A549 (cell line): ENCODE measurements at regions not wholly inside any gene's neighbourhood (a gene's known extent, or its start where the extent isn't known, plus 50 kb on each side); places are given as distances from the start of the nearest gene placed in this dataset.

Source experiments
- ATAC-seq, 2 experiments: fragments of 200-7000 bp in 1 of 2; fragments of >200 bp in 1 of 2; cut with Nextera tagmentation in 1 of 2; cut with Tn5 transposase in 1 of 2; 3 replicates each; pipeline versions ENCODE4 v1.8.0 to v1.9.1; 2018 to 2020; ENCODE audit warnings: mild to moderate bottlenecking in 1 of 2, moderate library complexity in 1 of 2
- CTCF ChIA-PET: fragments of 300-600 bp; sonication (Branson Sonifier 250); formaldehyde crosslinking; extraction: SDS; loops from one replicate; lab custom pipeline; 2021; ENCODE audit warnings: antibody characterized with exemption, inconsistent platforms; lab: Yijun Ruan, JAX
- POLR2A ChIA-PET: fragments of 350-600 bp; formaldehyde crosslinking; extraction: SDS; loops from one replicate; lab custom pipeline; 2021; ENCODE audit warnings: antibody characterized with exemption, inconsistent platforms; lab: Yijun Ruan, JAX
- DNase-seq, 2 experiments: peaks; one replicate each; pipeline versions ENCODE4 v3.0.0 to v3.0.0-alpha.2; 2011 to 2016; ENCODE audit warnings: low read depth in 1 of 2, low spot score in 1 of 2
- FAIRE-seq: peaks from 2 replicates; lab custom pipeline; 2011; peaks lifted over from hg19 to GRCh38; lab: Jason Lieb, UNC
- H3K27ac ChIP-seq, 2 experiments: fragments of >200 bp; sonication (Bioruptor Twin); formaldehyde crosslinking; 3 replicates each; pipeline ENCODE4 v1.5.1; 2016 to 2017
- H3K4me1 ChIP-seq: fragments of >200 bp; sonication (Bioruptor Twin); formaldehyde crosslinking; 3 replicates; pipeline ENCODE4 v1.6.1; 2016
- H3K4me2 ChIP-seq: fragments of >200 bp; sonication (Bioruptor Twin); formaldehyde crosslinking; 3 replicates; pipeline ENCODE4 v1.6.1; 2016
- H3K4me3 ChIP-seq: fragments of >200 bp; sonication (Bioruptor Twin); formaldehyde crosslinking; 3 replicates; pipeline ENCODE4 v1.5.1; 2016
- H3K9me3 ChIP-seq: fragments of >200 bp; sonication (Bioruptor Twin); formaldehyde crosslinking; 3 replicates; pipeline ENCODE4 v1.6.1; 2016
- CEBPB ChIP-seq, 2 experiments: fragments of >200 bp in 1 of 2; sonication (Bioruptor Twin) in 1 of 2; formaldehyde crosslinking in 1 of 2; IDR thresholded peaks; 2 replicates each; pipeline ENCODE4 v1.6.1; 2012 to 2016
- EP300 ChIP-seq, 2 experiments: fragments of >200 bp; sonication (Bioruptor Twin); formaldehyde crosslinking; IDR thresholded peaks; 2 replicates in 1 of 2; 3 replicates in 1 of 2; pipeline ENCODE4 v1.6.1; 2016 to 2017
- FOSB ChIP-seq: fragments of 250-450 bp; sonication (Bioruptor Pico); IDR thresholded peaks from 2 replicates; pipeline ENCODE4 v1.5.0; 2020; ENCODE audit warnings: mild to moderate bottlenecking, moderate library complexity
- FOSL2 ChIP-seq, 2 experiments: fragments of 450-650 bp in 1 of 2; fragments of >200 bp in 1 of 2; sonication (Bioruptor Twin) in 1 of 2; formaldehyde crosslinking; IDR thresholded peaks; 2 replicates each; pipeline versions ENCODE4 v1.5.0 to v1.6.1; 2016 to 2020; ENCODE audit warnings: mild to moderate bottlenecking in 1 of 2, moderate library complexity in 1 of 2
- GATA3 ChIP-seq: IDR thresholded peaks from 2 replicates; pipeline ENCODE4 v1.6.1; 2012; ENCODE audit warnings: borderline replicate concordance
- HOXA7 ChIP-seq: fragments of 250-450 bp; sonication (Bioruptor Pico); IDR thresholded peaks from 2 replicates; pipeline ENCODE4 v1.5.0; 2020; ENCODE audit warnings: mild to moderate bottlenecking, moderate library complexity
- HOXB13 ChIP-seq: fragments of 250-450 bp; sonication (Bioruptor Pico); IDR thresholded peaks from 2 replicates; pipeline ENCODE4 v1.5.0; 2020; ENCODE audit warnings: low read depth, mild to moderate bottlenecking, moderate library complexity
- JUNB ChIP-seq: fragments of >200 bp; sonication (Bioruptor Twin); formaldehyde crosslinking; IDR thresholded peaks from 2 replicates; pipeline ENCODE4 v1.6.1; 2016
- RARB ChIP-seq: fragments of 250-450 bp; sonication (Bioruptor Pico); IDR thresholded peaks from 2 replicates; pipeline ENCODE4 v1.8.0; 2021; ENCODE audit warnings: mild to moderate bottlenecking, moderate library complexity
- SMC3 ChIP-seq: fragments of >200 bp; sonication (Bioruptor Twin); formaldehyde crosslinking; IDR thresholded peaks from 3 replicates; pipeline ENCODE4 v1.6.1; 2018; ENCODE audit warnings: inconsistent platforms
- TP53 ChIP-seq: fragments of 250-450 bp; sonication (Bioruptor Pico); IDR thresholded peaks from 2 replicates; pipeline ENCODE4 v1.5.0; 2021; ENCODE audit warnings: mild to moderate bottlenecking, moderate library complexity
- ZNF302 ChIP-seq: fragments of 250-450 bp; sonication (Bioruptor Pico); IDR thresholded peaks from 2 replicates; pipeline ENCODE4 v1.9.0; 2021; ENCODE audit warnings: inconsistent platforms, mild to moderate bottlenecking, moderate library complexity
- WGBS: methylation state at CpG from one replicate; pipeline ENCODE4 v1.1.6; 2017; ENCODE audit errors: missing lambda C conversion rate; 5-methylcytosine and 5-hydroxymethylcytosine counted together
- TF ChIP-seq, protein P1 (sequence below): fragments of 250-450 bp; sonication (Bioruptor Pico); IDR thresholded peaks from 2 replicates; pipeline ENCODE4 v1.5.0; 2021; ENCODE audit warnings: mild to moderate bottlenecking, moderate library complexity, borderline replicate concordance
- TF ChIP-seq, protein P2 (sequence below): IDR thresholded peaks from 2 replicates; pipeline ENCODE4 v1.6.1; 2012; ENCODE audit warnings: low read depth, borderline replicate concordance
- TF ChIP-seq, protein P3 (sequence below): fragments of >200 bp; sonication (Bioruptor Twin); formaldehyde crosslinking; IDR thresholded peaks from 3 replicates; pipeline ENCODE4 v1.6.1; 2016
- TF ChIP-seq, protein P4 (sequence below): IDR thresholded peaks from 2 replicates; pipeline ENCODE4 v1.6.1; 2012
- TF ChIP-seq, protein P5 (sequence below): fragments of 250-450 bp; sonication (Bioruptor Pico); IDR thresholded peaks from 2 replicates; pipeline ENCODE4 v1.5.0; 2020; ENCODE audit warnings: low read depth, mild to moderate bottlenecking, moderate library complexity

DNA sequence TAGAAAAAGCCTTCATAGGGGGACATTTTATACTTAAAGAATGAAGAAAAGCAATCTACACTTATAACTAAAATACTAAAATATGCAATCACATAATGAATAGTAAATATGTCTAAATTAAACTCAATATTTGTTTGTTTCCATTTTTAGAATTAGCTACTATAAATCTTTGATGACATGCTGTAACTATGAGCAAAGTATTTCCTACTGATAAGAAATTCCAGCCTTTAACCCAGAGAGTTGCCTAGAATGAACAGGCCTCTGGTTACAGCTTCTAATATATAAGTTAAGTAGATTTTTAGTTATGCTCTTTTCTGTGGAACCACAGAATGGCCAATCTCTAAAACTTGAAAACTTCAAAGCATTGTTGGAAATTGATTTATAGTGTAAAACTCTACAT is 1465.6 kb upstream of the ZEB2 start:
- Histone ChIP-seq H3K4me3 (no peak overlapping the region), H3K9me3 (no peaks in the 10 kb centered on the region), H3K4me2 (no peak overlapping the region), H3K4me1 (peaks cover 9% of the 10 kb centered on the region; the same call in 2 of the 3 replicates), H3K27ac (no peak overlapping the region)
- ChIA-PET POLR2A (no interaction called here), CTCF (no interaction called here)
- DNase-seq = no peak
- no peak for TF ChIP-seq SMC3
- TF ChIP-seq, protein P1, sequence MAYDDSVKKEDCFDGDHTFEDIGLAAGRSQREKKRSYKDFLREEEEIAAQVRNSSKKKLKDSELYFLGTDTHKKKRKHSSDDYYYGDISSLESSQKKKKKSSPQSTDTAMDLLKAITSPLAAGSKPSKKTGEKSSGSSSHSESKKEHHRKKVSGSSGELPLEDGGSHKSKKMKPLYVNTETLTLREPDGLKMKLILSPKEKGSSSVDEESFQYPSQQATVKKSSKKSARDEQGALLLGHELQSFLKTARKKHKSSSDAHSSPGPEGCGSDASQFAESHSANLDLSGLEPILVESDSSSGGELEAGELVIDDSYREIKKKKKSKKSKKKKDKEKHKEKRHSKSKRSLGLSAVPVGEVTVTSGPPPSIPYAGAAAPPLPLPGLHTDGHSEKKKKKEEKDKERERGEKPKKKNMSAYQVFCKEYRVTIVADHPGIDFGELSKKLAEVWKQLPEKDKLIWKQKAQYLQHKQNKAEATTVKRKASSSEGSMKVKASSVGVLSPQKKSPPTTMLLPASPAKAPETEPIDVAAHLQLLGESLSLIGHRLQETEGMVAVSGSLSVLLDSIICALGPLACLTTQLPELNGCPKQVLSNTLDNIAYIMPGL (CRISPR knock-in tag) = no peak
- TF ChIP-seq RARB (CRISPR knock-in tag) = no peak
- no peak for TF ChIP-seq CEBPB (IDR thresholded peaks at IDR 0.05)
- no peak for TF ChIP-seq FOSB
- TF ChIP-seq HOXB13 (CRISPR knock-in tag) = no peak
- no peak for TF ChIP-seq TP53 (CRISPR knock-in tag)
- TF ChIP-seq, protein P2, sequence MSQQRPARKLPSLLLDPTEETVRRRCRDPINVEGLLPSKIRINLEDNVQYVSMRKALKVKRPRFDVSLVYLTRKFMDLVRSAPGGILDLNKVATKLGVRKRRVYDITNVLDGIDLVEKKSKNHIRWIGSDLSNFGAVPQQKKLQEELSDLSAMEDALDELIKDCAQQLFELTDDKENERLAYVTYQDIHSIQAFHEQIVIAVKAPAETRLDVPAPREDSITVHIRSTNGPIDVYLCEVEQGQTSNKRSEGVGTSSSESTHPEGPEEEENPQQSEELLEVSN = no peak
- FAIRE-seq = no peak
- ATAC-seq = no peak

DNA sequence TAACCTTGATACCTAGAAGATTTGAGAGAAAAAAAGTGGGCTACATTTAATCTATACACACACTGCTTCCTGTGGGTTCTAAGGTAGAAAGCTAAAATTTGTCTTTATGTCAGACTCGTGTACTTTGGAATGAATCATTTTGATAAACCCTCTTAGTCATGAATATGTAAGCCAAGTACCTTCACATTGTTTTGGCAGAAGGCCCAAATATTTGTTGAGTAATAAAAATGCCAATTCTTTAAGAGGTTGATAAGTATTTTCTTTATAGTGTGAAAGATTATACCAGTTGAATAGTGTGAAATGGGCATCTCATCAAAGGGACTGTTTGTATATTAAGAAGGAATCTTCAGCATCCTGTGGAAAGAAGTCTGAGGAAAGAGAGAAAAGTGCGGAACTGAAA is 1464.7 kb upstream of the ZEB2 start:
- FAIRE-seq = no peak
- H3K9me3 ChIP-seq = no peaks in the 10 kb centered on the region
- peaks cover 9% of the 10 kb centered on the region; the same call in 2 of the 3 replicates for H3K4me1 ChIP-seq
- DNase-seq = peak; percentile 2 to 52
- no peak overlapping the region for H3K4me3 ChIP-seq
- H3K4me2 ChIP-seq = peak overlapping the region; percentile 32; the same call in 2 of the 3 replicates
- ChIA-PET CTCF (no interaction called here), POLR2A (no interaction called here)
- peak; percentile 62 for TF ChIP-seq FOSL2 (IDR thresholded peaks at IDR 0.05)
- peak; percentile 71 for TF ChIP-seq FOSL2 (CRISPR knock-in tag; IDR thresholded peaks at IDR 0.05)
- peak; percentile 78 for TF ChIP-seq JUNB
- peak; percentile 80; the same call in 1 of the 2 replicates for TF ChIP-seq GATA3
- TF ChIP-seq, protein P3, sequence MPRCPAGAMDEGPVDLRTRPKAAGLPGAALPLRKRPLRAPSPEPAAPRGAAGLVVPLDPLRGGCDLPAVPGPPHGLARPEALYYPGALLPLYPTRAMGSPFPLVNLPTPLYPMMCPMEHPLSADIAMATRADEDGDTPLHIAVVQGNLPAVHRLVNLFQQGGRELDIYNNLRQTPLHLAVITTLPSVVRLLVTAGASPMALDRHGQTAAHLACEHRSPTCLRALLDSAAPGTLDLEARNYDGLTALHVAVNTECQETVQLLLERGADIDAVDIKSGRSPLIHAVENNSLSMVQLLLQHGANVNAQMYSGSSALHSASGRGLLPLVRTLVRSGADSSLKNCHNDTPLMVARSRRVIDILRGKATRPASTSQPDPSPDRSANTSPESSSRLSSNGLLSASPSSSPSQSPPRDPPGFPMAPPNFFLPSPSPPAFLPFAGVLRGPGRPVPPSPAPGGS = no peak
- no peak for TF ChIP-seq HOXA7 (CRISPR knock-in tag)
- TF ChIP-seq, protein P4, sequence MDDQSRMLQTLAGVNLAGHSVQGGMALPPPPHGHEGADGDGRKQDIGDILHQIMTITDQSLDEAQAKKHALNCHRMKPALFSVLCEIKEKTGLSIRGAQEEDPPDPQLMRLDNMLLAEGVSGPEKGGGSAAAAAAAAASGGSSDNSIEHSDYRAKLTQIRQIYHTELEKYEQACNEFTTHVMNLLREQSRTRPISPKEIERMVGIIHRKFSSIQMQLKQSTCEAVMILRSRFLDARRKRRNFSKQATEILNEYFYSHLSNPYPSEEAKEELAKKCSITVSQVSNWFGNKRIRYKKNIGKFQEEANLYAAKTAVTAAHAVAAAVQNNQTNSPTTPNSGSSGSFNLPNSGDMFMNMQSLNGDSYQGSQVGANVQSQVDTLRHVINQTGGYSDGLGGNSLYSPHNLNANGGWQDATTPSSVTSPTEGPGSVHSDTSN = no peak
- TF ChIP-seq CEBPB (IDR thresholded peaks at IDR 0.05) = 0 out of 4 replicates have a peak, but pooled peaks of 1 of the 2 experiments have one; percentile 16
- TF ChIP-seq EP300 (IDR thresholded peaks at IDR 0.05) = 0 out of 5 replicates have a peak, but pooled peaks of 1 of the 2 experiments have one; percentile 13
- TF ChIP-seq, protein P5, sequence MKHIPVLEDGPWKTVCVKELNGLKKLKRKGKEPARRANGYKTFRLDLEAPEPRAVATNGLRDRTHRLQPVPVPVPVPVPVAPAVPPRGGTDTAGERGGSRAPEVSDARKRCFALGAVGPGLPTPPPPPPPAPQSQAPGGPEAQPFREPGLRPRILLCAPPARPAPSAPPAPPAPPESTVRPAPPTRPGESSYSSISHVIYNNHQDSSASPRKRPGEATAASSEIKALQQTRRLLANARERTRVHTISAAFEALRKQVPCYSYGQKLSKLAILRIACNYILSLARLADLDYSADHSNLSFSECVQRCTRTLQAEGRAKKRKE (CRISPR knock-in tag) = no peak
- 24% methylated on average over 2 of the region's 2 CpGs for WGBS
- peak in 1 of 2 experiments; percentile 61; a peak in 2 of 6 replicates for ATAC-seq
- H3K27ac ChIP-seq = no peak overlapping the region

DNA sequence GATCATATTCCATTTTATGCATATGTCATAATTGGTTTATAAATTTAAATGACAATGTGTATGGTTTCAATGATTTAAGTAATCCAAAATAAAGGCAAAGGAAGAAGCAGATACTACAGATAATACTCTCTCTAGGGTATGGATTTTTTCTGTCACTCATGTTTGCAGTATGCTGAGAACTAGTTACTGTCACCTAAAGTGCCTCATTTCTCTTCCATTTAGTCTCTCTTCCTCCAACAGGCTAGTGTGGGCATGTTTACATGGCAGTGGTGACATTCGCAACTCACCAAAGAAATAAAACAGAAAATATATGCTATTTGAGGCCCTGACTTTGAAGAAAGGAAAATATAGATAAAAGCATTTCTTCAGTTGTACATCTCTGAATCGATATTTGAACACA is 1460.4 kb upstream of the ZEB2 start:
- peaks cover 9% of the 10 kb centered on the region; the same call in 2 of the 3 replicates for H3K4me1 ChIP-seq
- H3K9me3 ChIP-seq = no peaks in the 10 kb centered on the region
- no peak overlapping the region for H3K27ac ChIP-seq
- DNase-seq (no peak), ATAC-seq (no peak), FAIRE-seq (no peak)
- WGBS = 67% methylated on average over 2 of the region's 2 CpGs
- TF ChIP-seq ZNF302 (CRISPR knock-in tag) (no peak), TP53 (CRISPR knock-in tag) (no peak)
- TF ChIP-seq, protein P2 = no peak
- TF ChIP-seq, all 56 proteins: peak for 0
- H3K4me3 ChIP-seq = no peak overlapping the region
- ChIA-PET POLR2A (no interaction called here), CTCF (no interaction called here)
- H3K4me2 ChIP-seq = no peak overlapping the region
